ENCODE measurements at regions not wholly inside any gene's neighbourhood (a gene's known extent, or its start where the extent isn't known, plus 50 kb on each side); places are given as distances from the start of the nearest gene placed in this dataset.

DNA sequence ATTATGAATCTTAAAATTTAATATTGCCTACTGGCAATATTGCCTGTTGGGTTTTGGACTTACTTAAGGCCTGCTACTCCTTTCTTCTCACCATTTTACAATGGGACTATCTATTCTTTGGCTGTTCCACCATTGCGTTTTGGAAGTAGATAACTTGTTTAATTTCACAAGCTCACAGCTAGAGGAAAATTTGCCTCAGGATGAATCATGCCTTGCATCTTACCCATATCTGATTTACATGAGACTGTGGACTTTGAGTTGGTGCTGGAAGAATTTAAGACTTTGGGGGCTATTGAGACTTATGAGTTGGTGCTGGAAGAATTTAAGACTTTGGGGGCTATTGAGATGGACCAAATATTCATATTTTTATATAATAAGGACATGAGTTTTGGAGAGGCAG, 662.6 kb downstream of the METTL15 start:
- TF ChIP-seq, protein P1, sequence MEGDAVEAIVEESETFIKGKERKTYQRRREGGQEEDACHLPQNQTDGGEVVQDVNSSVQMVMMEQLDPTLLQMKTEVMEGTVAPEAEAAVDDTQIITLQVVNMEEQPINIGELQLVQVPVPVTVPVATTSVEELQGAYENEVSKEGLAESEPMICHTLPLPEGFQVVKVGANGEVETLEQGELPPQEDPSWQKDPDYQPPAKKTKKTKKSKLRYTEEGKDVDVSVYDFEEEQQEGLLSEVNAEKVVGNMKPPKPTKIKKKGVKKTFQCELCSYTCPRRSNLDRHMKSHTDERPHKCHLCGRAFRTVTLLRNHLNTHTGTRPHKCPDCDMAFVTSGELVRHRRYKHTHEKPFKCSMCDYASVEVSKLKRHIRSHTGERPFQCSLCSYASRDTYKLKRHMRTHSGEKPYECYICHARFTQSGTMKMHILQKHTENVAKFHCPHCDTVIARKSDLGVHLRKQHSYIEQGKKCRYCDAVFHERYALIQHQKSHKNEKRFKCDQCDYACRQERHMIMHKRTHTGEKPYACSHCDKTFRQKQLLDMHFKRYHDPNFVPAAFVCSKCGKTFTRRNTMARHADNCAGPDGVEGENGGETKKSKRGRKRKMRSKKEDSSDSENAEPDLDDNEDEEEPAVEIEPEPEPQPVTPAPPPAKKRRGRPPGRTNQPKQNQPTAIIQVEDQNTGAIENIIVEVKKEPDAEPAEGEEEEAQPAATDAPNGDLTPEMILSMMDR (IDR thresholded peaks at IDR 0.05; ENCODE audit: low read depth, low read length, poor library complexity, severe bottlenecking), result no peak
- TF ChIP-seq EZH2phosphoT487 (IDR thresholded peaks at IDR 0.05; ENCODE audit: borderline replicate concordance, low read length), result no peak

All from DOHH2 (cell line).